Breast epithelium (tissue), 4 donors: ENCODE measurements at regions not wholly inside any gene's neighbourhood (a gene's known extent, or its start where the extent isn't known, plus 50 kb on each side); places are given as distances from the start of the nearest gene placed in this dataset.
A peak's percentile ranks its signal among the peaks of the same experiment; 100 is the strongest.
"Not testable (repeated sequence)": the region's sequence is repeated elsewhere in the genome, so short reads cannot be mapped to it uniquely, and the experiment has no call there.

ENCODE experiments used
- DNase-seq, 2 donors: peaks; one replicate each; pipeline ENCODE4 v3.0.0-alpha.2; 2019; ENCODE audit warnings: low spot score in 2 of 2
- H3K27ac ChIP-seq, 2 donors: fragments of 200-600 bp; sonication (generic) in 1 of 2; one replicate each; pipeline ENCODE4 v1.5.1; 2016 to 2019; ENCODE audit warnings: mild to moderate bottlenecking in 1 of 2
- H3K27me3 ChIP-seq, 2 donors: fragments of 200-600 bp; sonication (generic) in 1 of 2; one replicate each; pipeline versions ENCODE4 v1.5.1 to v1.6.0; 2017 to 2019; ENCODE audit warnings: control low read depth in 1 of 2, mild to moderate bottlenecking in 1 of 2
- H3K36me3 ChIP-seq: fragments of 200-600 bp; one replicate; pipeline ENCODE4 v1.5.1; 2019
- H3K4me1 ChIP-seq, 2 donors: fragments of 200-600 bp; sonication (generic); one replicate each; pipeline ENCODE4 v1.5.1; 2016 to 2019; ENCODE audit warnings: control low read depth in 1 of 2
- H3K4me3 ChIP-seq, 3 donors: fragments of 200-600 bp; sonication (generic); 1 replicate in 2 of 3; 2 replicates in 1 of 3; pipeline ENCODE4 v1.5.1; 2016 to 2019; ENCODE audit warnings: mild to moderate bottlenecking in 3 of 3, moderate library complexity in 2 of 3
- H3K9me3 ChIP-seq, 2 donors: fragments of 200-600 bp; sonication (generic) in 1 of 2; one replicate each; pipeline ENCODE4 v1.5.1; 2016 to 2019; ENCODE audit warnings: control low read depth in 1 of 2
- POLR2A ChIP-seq: fragments of 450-650 bp; IDR thresholded peaks from one replicate; pipeline ENCODE4 v1.6.1; 2016; ENCODE audit warnings: antibody characterized with exemption, mild to moderate bottlenecking, moderate library complexity
- POLR2AphosphoS5 ChIP-seq, 3 donors: sonication (generic); formaldehyde crosslinking; IDR thresholded peaks; one replicate each; pipeline ENCODE4 v1.6.1; 2017; ENCODE audit warnings: antibody characterized with exemption in 3 of 3
- intact Hi-C: fragments of 100-400 bp; cut with DNase I; formaldehyde crosslinking; loops from one replicate; pipeline ENCODE4 v1.15.1; 2023; ENCODE audit warnings: low total_unique reads
- TF ChIP-seq, protein P1 (sequence below), 3 donors: fragments of 450-650 bp; IDR thresholded peaks; one replicate each; pipeline ENCODE4 v1.5.1; 2016 to 2017; ENCODE audit warnings: antibody characterized with exemption in 3 of 3, mild to moderate bottlenecking in 3 of 3, moderate library complexity in 3 of 3

DNA sequence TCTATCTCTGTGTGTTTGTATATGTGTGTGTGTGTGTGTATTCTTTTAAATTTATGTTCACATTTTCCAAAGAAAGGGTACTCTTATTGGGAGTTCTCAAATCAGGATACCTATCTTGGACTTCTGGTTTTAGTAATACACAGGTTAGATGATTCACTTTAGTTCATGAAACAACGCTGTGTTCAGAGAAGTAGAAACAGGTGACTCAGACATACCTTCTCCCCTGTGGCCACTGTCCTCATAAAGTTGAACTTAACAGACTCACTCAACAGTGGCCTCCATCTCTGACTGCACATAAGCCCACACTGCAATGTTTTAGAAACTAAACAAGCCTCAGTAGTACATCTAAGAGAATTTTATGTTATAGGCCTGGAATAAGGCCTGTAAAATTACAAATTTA, 566.6 kb upstream of the VRK2 start:
- Histone ChIP-seq H3K4me1 (no peaks in the 10 kb centered on the region), H3K9me3 (no peaks in the 10 kb centered on the region), H3K27ac (no peak overlapping the region), H3K4me3 (no peak overlapping the region), H3K27me3 (no peaks in the 10 kb centered on the region), H3K36me3 (no peaks in the 10 kb centered on the region)
- TF ChIP-seq, protein P1, sequence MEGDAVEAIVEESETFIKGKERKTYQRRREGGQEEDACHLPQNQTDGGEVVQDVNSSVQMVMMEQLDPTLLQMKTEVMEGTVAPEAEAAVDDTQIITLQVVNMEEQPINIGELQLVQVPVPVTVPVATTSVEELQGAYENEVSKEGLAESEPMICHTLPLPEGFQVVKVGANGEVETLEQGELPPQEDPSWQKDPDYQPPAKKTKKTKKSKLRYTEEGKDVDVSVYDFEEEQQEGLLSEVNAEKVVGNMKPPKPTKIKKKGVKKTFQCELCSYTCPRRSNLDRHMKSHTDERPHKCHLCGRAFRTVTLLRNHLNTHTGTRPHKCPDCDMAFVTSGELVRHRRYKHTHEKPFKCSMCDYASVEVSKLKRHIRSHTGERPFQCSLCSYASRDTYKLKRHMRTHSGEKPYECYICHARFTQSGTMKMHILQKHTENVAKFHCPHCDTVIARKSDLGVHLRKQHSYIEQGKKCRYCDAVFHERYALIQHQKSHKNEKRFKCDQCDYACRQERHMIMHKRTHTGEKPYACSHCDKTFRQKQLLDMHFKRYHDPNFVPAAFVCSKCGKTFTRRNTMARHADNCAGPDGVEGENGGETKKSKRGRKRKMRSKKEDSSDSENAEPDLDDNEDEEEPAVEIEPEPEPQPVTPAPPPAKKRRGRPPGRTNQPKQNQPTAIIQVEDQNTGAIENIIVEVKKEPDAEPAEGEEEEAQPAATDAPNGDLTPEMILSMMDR (IDR thresholded peaks at IDR 0.05): no peak
- TF ChIP-seq POLR2AphosphoS5 (IDR thresholded peaks at IDR 0.05) (no peak), POLR2A (no peak)
- no peak for DNase-seq
- intact Hi-C loops: no loop called here

DNA sequence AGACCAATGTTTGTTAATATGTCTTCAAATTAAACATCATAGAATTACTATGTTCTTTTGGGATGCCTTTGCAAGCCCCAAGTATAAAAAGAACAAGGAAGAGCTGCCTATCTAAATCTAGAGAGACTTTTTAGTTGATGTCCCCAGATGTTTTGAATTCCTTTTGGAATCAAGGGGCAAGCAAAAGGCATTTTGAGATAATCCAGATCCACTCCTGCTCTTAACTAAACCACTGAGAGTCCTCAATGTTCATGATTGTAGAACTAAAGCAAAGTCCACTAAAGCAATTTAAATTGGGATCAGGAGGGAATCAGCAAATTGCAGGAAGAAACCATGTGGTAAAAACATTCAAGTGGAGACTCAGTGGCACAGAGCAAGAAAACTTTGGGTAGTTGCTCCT, 558.5 kb upstream of the VRK2 start:
- DNase-seq: no peak
- intact Hi-C loops: no loop called here
- Histone ChIP-seq H3K9me3 (no peaks in the 10 kb centered on the region), H3K27ac (no peak overlapping the region), H3K4me3 (no peak overlapping the region), H3K27me3 (no peaks in the 10 kb centered on the region), H3K36me3 (no peaks in the 10 kb centered on the region), H3K4me1 (no peaks in the 10 kb centered on the region)
- no peak for TF ChIP-seq POLR2A
- TF ChIP-seq, protein P1 (IDR thresholded peaks at IDR 0.05): no peak
- no peak for TF ChIP-seq POLR2AphosphoS5 (IDR thresholded peaks at IDR 0.05)

DNA sequence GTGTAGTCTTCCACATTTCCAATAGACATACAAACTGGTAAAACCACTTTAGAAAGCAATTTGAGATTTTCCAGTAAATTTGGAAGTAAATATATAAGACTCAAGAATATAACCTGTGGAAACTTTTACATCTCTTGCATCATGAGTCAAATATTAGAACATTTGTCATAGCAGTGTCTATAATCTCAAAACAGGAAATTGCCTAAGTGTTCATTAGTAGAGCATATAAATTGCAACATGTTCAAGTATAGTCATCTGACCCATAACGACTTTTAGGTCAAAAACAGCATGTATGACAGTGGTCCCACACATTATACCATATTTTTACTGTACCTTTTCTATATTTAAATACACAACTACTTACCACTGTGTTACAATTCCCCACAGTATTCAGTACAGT, 555.9 kb upstream of the VRK2 start:
- Histone ChIP-seq H3K9me3 (no peaks in the 10 kb centered on the region), H3K4me1 (no peaks in the 10 kb centered on the region), H3K36me3 (no peaks in the 10 kb centered on the region), H3K27ac (no peak overlapping the region), H3K27me3 (no peaks in the 10 kb centered on the region), H3K4me3 (no peak overlapping the region)
- TF ChIP-seq, protein P1 (IDR thresholded peaks at IDR 0.05): no peak
- TF ChIP-seq POLR2A: no peak
- TF ChIP-seq POLR2AphosphoS5 (IDR thresholded peaks at IDR 0.05): no peak
- intact Hi-C loops: no loop called here
- DNase-seq: no peak

DNA sequence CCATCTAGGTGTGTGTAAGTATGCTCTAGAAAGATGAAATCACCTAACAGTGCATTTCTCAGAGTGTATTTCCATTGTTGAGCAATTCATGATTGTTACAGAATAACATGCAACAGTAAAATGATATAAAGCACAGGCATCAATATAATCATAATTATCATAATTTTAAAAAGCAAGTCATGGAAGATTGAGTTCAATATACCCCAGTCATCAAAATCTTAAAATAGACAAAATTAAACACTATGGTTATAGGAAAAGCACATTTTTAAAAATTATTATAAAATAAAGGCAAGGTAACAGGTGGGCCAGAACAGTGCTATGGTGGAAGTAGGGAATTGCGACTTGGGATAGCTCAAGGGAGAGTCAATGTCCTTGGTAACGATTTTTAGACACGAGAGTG, 555.4 kb upstream of the VRK2 start:
- no peaks in the 10 kb centered on the region for H3K4me1 ChIP-seq
- no peak overlapping the region for H3K27ac ChIP-seq
- no peak overlapping the region for H3K4me3 ChIP-seq
- no peak for DNase-seq
- intact Hi-C loops: no loop called here
- no peaks in the 10 kb centered on the region for H3K27me3 ChIP-seq
- H3K36me3 ChIP-seq: no peaks in the 10 kb centered on the region
- TF ChIP-seq, protein P1 (IDR thresholded peaks at IDR 0.05): no peak
- TF ChIP-seq POLR2AphosphoS5 (IDR thresholded peaks at IDR 0.05) (no peak), POLR2A (no peak)
- no peaks in the 10 kb centered on the region for H3K9me3 ChIP-seq

DNA sequence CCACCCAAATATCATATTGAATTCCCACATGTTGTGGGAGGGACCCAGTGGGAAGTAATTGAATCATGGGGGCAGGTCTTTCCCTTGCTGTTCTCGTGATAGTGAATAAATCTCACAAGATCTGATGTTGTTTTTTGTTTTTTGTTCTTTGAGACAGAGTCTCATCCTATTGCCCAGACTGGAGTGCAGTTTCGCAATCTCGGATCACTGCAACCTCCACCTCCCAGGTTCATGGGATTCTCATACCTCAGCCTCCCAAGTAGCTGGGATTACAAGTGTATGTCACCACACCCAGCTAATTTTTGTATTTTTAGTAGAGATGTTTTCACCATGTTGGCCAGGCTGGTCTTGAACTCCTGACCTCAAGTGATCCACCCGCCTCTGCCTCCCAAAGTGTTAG, 552.6 kb upstream of the VRK2 start:
- DNase-seq, H3K4me1 ChIP-seq, H3K9me3 ChIP-seq, H3K27me3 ChIP-seq, H3K4me3 ChIP-seq, H3K27ac ChIP-seq, intact Hi-C loops, H3K36me3 ChIP-seq: not testable (repeated sequence)

DNA sequence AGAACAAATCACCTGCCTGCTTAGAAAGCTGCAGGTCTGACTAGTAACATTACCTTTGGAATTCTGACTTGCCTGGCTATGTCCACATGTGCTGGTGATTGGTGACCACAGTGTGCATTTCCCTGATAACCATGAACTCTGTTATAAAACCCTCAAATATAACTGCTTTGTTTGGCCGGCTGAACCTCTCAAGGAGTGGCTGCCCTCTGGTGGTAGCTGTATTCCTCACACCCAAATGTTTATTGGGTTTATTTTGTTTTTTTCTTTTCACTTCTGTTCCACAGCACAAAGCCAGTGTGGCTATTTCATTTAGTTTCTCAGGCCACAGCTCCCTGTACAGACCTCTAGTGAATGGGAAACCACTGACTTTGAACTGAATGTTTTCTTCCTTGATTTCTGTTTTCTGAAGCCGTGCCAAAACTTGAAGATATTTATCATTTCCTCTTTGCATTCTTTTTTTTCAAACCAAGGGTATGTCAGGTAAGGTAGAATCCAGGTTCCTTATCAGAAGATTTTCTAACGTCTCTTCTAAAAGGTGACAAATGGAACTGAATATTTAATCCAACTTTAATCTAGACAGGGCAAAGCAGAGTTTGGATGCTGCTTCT, 549.0 kb upstream of the VRK2 start:
- H3K36me3 ChIP-seq: no peaks in the 10 kb centered on the region
- no peaks in the 10 kb centered on the region for H3K9me3 ChIP-seq
- intact Hi-C loops: no loop called here
- no peak for DNase-seq
- TF ChIP-seq, protein P1 (IDR thresholded peaks at IDR 0.05): peak; percentile 34 to 59 (median 49)
- TF ChIP-seq POLR2AphosphoS5 (IDR thresholded peaks at IDR 0.05): no peak
- TF ChIP-seq POLR2A: no peak
- H3K27me3 ChIP-seq: no peaks in the 10 kb centered on the region
- no peak overlapping the region for H3K4me3 ChIP-seq
- no peaks in the 10 kb centered on the region for H3K4me1 ChIP-seq
- no peak overlapping the region for H3K27ac ChIP-seq
